Ovary (tissue), 3 donors: ENCODE measurements at regions not wholly inside any gene's neighbourhood (a gene's known extent, or its start where the extent isn't known, plus 50 kb on each side); places are given as distances from the start of the nearest gene placed in this dataset.
"Not testable (repeated sequence)": the region's sequence is repeated elsewhere in the genome, so short reads cannot be mapped to it uniquely, and the experiment has no call there.

Experiments used
- CTCF ChIP-seq, 3 donors: fragments of 450-650 bp in 2 of 3; fragments of 200-600 bp in 1 of 3; IDR thresholded peaks; one replicate each; pipeline versions ENCODE4 v1.5.1 to v1.8.0; 2016 to 2022; ENCODE audit warnings: antibody characterized with exemption in 3 of 3, mild to moderate bottlenecking in 1 of 3
- POLR2A ChIP-seq: fragments of 450-650 bp; IDR thresholded peaks from one replicate; pipeline ENCODE4 v1.6.1; 2017; ENCODE audit warnings: antibody characterized with exemption, mild to moderate bottlenecking, moderate library complexity
- donor health status: DM: no; HTN: no; CAD: no.

- TF ChIP-seq CTCF (IDR thresholded peaks at IDR 0.05); POLR2A: not testable (repeated sequence)
Observed at GRCh38 chr1:146530958-146531357, 302.1 kb upstream of the NOTCH2NLA start.
